H9 (cell line): ENCODE measurements at regions not wholly inside any gene's neighbourhood (a gene's known extent, or its start where the extent isn't known, plus 50 kb on each side); places are given as distances from the start of the nearest gene placed in this dataset.

ENCODE experiments used
- DNase-seq: peaks from one replicate; pipeline ENCODE4 v3.0.0-alpha.2; 2017
- H2AFZ ChIP-seq: one replicate; pipeline ENCODE4 v1.6.1; 2013; ENCODE audit warnings: mild to moderate bottlenecking, low read length, control low read depth, moderate library complexity
- H2AK5ac ChIP-seq: 2 replicates; pipeline ENCODE4 v1.6.1; 2013; ENCODE audit warnings: low read length, control low read depth, mixed read lengths; ENCODE audit not compliant: insufficient read length
- H2BK120ac ChIP-seq: one replicate; pipeline ENCODE4 v1.6.1; 2013; ENCODE audit warnings: low read depth, mild to moderate bottlenecking, low read length, control low read depth, inconsistent platforms; ENCODE audit not compliant: poor library complexity, severe bottlenecking
- H2BK12ac ChIP-seq: 2 replicates; pipeline ENCODE4 v1.6.1; 2013; ENCODE audit warnings: low read length, control low read depth, mixed read lengths, low read depth; ENCODE audit not compliant: insufficient read length
- H2BK15ac ChIP-seq: 2 replicates; pipeline ENCODE4 v1.6.1; 2013; ENCODE audit warnings: low read depth, low read length, control low read depth
- H2BK20ac ChIP-seq: one replicate; pipeline ENCODE4 v1.6.1; 2013; ENCODE audit warnings: low read depth, mild to moderate bottlenecking, low read length, control low read depth, inconsistent platforms; ENCODE audit not compliant: poor library complexity, severe bottlenecking
- H2BK5ac ChIP-seq: 2 replicates; pipeline ENCODE4 v1.6.1; 2013; ENCODE audit warnings: low read length, control low read depth, mixed read lengths; ENCODE audit not compliant: insufficient read length
- H3K14ac ChIP-seq: 2 replicates; pipeline ENCODE4 v1.6.1; 2013; ENCODE audit warnings: low read length, control low read depth; ENCODE audit not compliant: insufficient read depth
- H3K18ac ChIP-seq: 2 replicates; pipeline ENCODE4 v1.6.1; 2013; ENCODE audit warnings: low read depth, mild to moderate bottlenecking, mixed read lengths, low read length, control low read depth; ENCODE audit not compliant: insufficient read length
- H3K23ac ChIP-seq: 2 replicates; pipeline ENCODE4 v1.6.1; 2013; ENCODE audit warnings: low read length, control low read depth, mixed read lengths, low read depth; ENCODE audit not compliant: insufficient read length
- H3K23me2 ChIP-seq: 2 replicates; pipeline ENCODE4 v1.6.1; 2013; ENCODE audit warnings: low read depth, mild to moderate bottlenecking, mixed read lengths, low read length, control low read depth; ENCODE audit not compliant: insufficient read length, poor library complexity, severe bottlenecking
- H3K27ac ChIP-seq: 2 replicates; pipeline ENCODE4 v1.5.1; 2013; ENCODE audit warnings: low read length, control low read depth, mixed read lengths, low read depth; ENCODE audit not compliant: insufficient read length
- H3K27me3 ChIP-seq: 2 replicates; pipeline ENCODE4 v1.6.1; 2013; ENCODE audit warnings: low read length, control low read depth, inconsistent platforms; ENCODE audit not compliant: insufficient read depth
- H3K4ac ChIP-seq: 2 replicates; pipeline ENCODE4 v1.6.1; 2013; ENCODE audit warnings: low read depth, mild to moderate bottlenecking, control low read depth, inconsistent platforms, low read length, moderate library complexity
- H3K4me1 ChIP-seq: 2 replicates; pipeline ENCODE4 v1.6.1; 2013; ENCODE audit warnings: low read length, control low read depth, inconsistent platforms; ENCODE audit not compliant: insufficient read depth
- H3K4me2 ChIP-seq: 2 replicates; pipeline ENCODE4 v1.6.1; 2013; ENCODE audit warnings: low read length, control low read depth, mixed read lengths; ENCODE audit not compliant: insufficient read length, insufficient read depth
- H3K56ac ChIP-seq: 2 replicates; pipeline ENCODE4 v1.6.1; 2013; ENCODE audit warnings: low read depth, mild to moderate bottlenecking, mixed read lengths, low read length, control low read depth; ENCODE audit not compliant: insufficient read length
- H3K79me1 ChIP-seq: 2 replicates; pipeline ENCODE4 v1.6.1; 2013; ENCODE audit warnings: low read depth, mild to moderate bottlenecking, moderate library complexity, low read length, control low read depth, inconsistent platforms; ENCODE audit not compliant: insufficient read depth, poor library complexity, severe bottlenecking
- H3K79me2 ChIP-seq: 2 replicates; pipeline ENCODE4 v1.6.1; 2013; ENCODE audit warnings: low read length, control low read depth, inconsistent platforms; ENCODE audit not compliant: insufficient read depth
- H3K9ac ChIP-seq: 2 replicates; pipeline ENCODE4 v1.6.1; 2013; ENCODE audit warnings: low read length, control low read depth, mixed read lengths; ENCODE audit not compliant: insufficient read length; ENCODE audit errors: extremely low read depth
- H3K9me3 ChIP-seq: one replicate; pipeline ENCODE4 v1.6.1; 2013; ENCODE audit warnings: low read depth, low read length, inconsistent platforms; ENCODE audit not compliant: control insufficient read depth
- H3T11ph ChIP-seq: one replicate; pipeline ENCODE4 v1.6.1; 2013; ENCODE audit warnings: mild to moderate bottlenecking, low read length, control low read depth, inconsistent platforms
- H4K20me1 ChIP-seq: one replicate; pipeline ENCODE4 v1.6.1; 2013; ENCODE audit not compliant: control insufficient read depth, insufficient read length, insufficient read depth
- H4K5ac ChIP-seq: 2 replicates; pipeline ENCODE4 v1.6.1; 2013; ENCODE audit warnings: low read depth, mild to moderate bottlenecking, mixed read lengths, low read length, control low read depth; ENCODE audit not compliant: insufficient read length
- H4K8ac ChIP-seq: replicated peaks from 2 replicates; pipeline ENCODE4 v1.6.1; 2013; ENCODE audit warnings: low read length, control low read depth, mixed read lengths, low read depth; ENCODE audit not compliant: insufficient read length
- H4K91ac ChIP-seq: 2 replicates; pipeline ENCODE4 v1.6.1; 2013; ENCODE audit warnings: low read depth, mild to moderate bottlenecking, moderate library complexity, mixed read lengths, low read length, control low read depth; ENCODE audit not compliant: insufficient read length
- H3K27ac Mint-ChIP-seq, 3 experiments: 2 replicates in 2 of 3; 3 replicates in 1 of 3; pipeline ENCODE4 v1.8.0; 2020 to 2021; ENCODE audit warnings: mixed read lengths in 3 of 3, mild to moderate bottlenecking in 1 of 3, moderate library complexity in 1 of 3
- H3K27me3 Mint-ChIP-seq: 2 replicates; pipeline ENCODE4 v1.8.0; 2021; ENCODE audit warnings: low read depth, mild to moderate bottlenecking, moderate library complexity, mixed read lengths
- H3K36me3 Mint-ChIP-seq, 3 experiments: 2 replicates in 2 of 3; 3 replicates in 1 of 3; pipeline ENCODE4 v1.8.0; 2020 to 2021; ENCODE audit warnings: low read depth in 3 of 3, mixed read lengths in 3 of 3; ENCODE audit not compliant: insufficient read depth in 1 of 3
- H3K4me1 Mint-ChIP-seq, 2 experiments: 2 replicates each; pipeline ENCODE4 v1.8.0; 2020; ENCODE audit warnings: mixed read lengths in 2 of 2
- H3K4me3 Mint-ChIP-seq, 2 experiments: 2 replicates in 1 of 2; 3 replicates in 1 of 2; pipeline ENCODE4 v1.8.0; 2020 to 2021; ENCODE audit warnings: mild to moderate bottlenecking in 2 of 2, mixed read lengths in 2 of 2, moderate library complexity in 1 of 2
- H3K9me3 Mint-ChIP-seq, 2 experiments: 2 replicates in 1 of 2; 3 replicates in 1 of 2; pipeline ENCODE4 v1.8.0; 2020; ENCODE audit warnings: mild to moderate bottlenecking in 2 of 2, mixed read lengths in 2 of 2, moderate library complexity in 1 of 2
- WGBS: extraction: QIAGEN DNeasy Blood & Tissue Kit; methylation state at CpG from one replicate; pipeline ENCODE4 v1.1.7; 2013; ENCODE audit warnings: missing lambda C conversion rate, low lambda C conversion rate, mixed read lengths; ENCODE audit not compliant: insufficient read length; ENCODE audit errors: extremely low coverage; 5-methylcytosine and 5-hydroxymethylcytosine counted together
- TF ChIP-seq, protein P1 (sequence below): fragments of 200-600 bp; sonication (generic); conservative IDR thresholded peaks from 3 replicates; pipeline ENCODE4 v1.8.0; 2021; ENCODE audit warnings: antibody characterized with exemption, mild to moderate bottlenecking

GRCh38 chr7:118826246-118826645 is 601.7 kb downstream of the ANKRD7 start:
- no peaks in the 10 kb centered on the region for H3K79me2 ChIP-seq
- H2BK15ac ChIP-seq: no peak overlapping the region
- H3K18ac ChIP-seq: no peak overlapping the region
- H2BK5ac ChIP-seq: no peak overlapping the region
- H4K91ac ChIP-seq: no peak overlapping the region
- no peak overlapping the region for H3K4me3 Mint-ChIP-seq
- H4K20me1 ChIP-seq: no peaks in the 10 kb centered on the region
- H3K79me1 ChIP-seq: no peaks in the 10 kb centered on the region
- H3K27ac ChIP-seq: no peak overlapping the region
- no peaks in the 10 kb centered on the region for H3K23me2 ChIP-seq
- H3T11ph ChIP-seq: no peak overlapping the region
- no peak overlapping the region for H2AK5ac ChIP-seq
- H3K23ac ChIP-seq: no peak overlapping the region
- no peak overlapping the region for H3K9ac ChIP-seq
- H3K56ac ChIP-seq: no peak overlapping the region
- no peak overlapping the region for H4K8ac ChIP-seq
- no peak overlapping the region for H3K27ac Mint-ChIP-seq
- TF ChIP-seq, protein P1, sequence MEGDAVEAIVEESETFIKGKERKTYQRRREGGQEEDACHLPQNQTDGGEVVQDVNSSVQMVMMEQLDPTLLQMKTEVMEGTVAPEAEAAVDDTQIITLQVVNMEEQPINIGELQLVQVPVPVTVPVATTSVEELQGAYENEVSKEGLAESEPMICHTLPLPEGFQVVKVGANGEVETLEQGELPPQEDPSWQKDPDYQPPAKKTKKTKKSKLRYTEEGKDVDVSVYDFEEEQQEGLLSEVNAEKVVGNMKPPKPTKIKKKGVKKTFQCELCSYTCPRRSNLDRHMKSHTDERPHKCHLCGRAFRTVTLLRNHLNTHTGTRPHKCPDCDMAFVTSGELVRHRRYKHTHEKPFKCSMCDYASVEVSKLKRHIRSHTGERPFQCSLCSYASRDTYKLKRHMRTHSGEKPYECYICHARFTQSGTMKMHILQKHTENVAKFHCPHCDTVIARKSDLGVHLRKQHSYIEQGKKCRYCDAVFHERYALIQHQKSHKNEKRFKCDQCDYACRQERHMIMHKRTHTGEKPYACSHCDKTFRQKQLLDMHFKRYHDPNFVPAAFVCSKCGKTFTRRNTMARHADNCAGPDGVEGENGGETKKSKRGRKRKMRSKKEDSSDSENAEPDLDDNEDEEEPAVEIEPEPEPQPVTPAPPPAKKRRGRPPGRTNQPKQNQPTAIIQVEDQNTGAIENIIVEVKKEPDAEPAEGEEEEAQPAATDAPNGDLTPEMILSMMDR: no peak
- no peak overlapping the region for H2BK120ac ChIP-seq
- H3K9me3 ChIP-seq: no peaks in the 10 kb centered on the region
- no peaks in the 10 kb centered on the region; the same call in 1 of the 2 replicates for H3K4me1 ChIP-seq
- no peak overlapping the region for H3K14ac ChIP-seq
- H3K4me1 Mint-ChIP-seq: no peaks in the 10 kb centered on the region
- no peaks in the 10 kb centered on the region for H3K36me3 Mint-ChIP-seq
- H2BK12ac ChIP-seq: no peak overlapping the region
- H3K9me3 Mint-ChIP-seq: no peaks in the 10 kb centered on the region; a peak in 1 of 5 replicates
- no peak overlapping the region for H2BK20ac ChIP-seq
- H4K5ac ChIP-seq: no peak overlapping the region
- H3K27me3 ChIP-seq: no peaks in the 10 kb centered on the region
- no CpG with 5 or more reads among the region's 1 CpG for WGBS
- H2AFZ ChIP-seq: no peak overlapping the region
- no peak for DNase-seq
- no peak overlapping the region for H3K4me2 ChIP-seq
- no peaks in the 10 kb centered on the region for H3K27me3 Mint-ChIP-seq
- no peak overlapping the region for H3K4ac ChIP-seq
